ENCODE measurements at regions not wholly inside any gene's neighbourhood (a gene's known extent, or its start where the extent isn't known, plus 50 kb on each side); places are given as distances from the start of the nearest gene placed in this dataset.

GRCh38 chr3:177894081-177894728, 642.0 kb upstream of the KCNMB2 start:
- no peak for TF ChIP-seq POLR2A (IDR thresholded peaks at IDR 0.05)
- TF ChIP-seq CTCF (IDR thresholded peaks at IDR 0.05): no peak
- no peaks in the 10 kb centered on the region for H3K36me3 ChIP-seq
- no peak for DNase-seq
- peaks cover 6 to 8% of the 10 kb centered on the region in 2 donors for H3K4me1 ChIP-seq
- no peaks in the 10 kb centered on the region for H3K9me3 ChIP-seq
- no peaks in the 10 kb centered on the region for H3K27me3 ChIP-seq
- H3K27ac ChIP-seq: no peak overlapping the region
- 88 to 89% methylated on average over 5 of the region's 5 CpGs for WGBS, 2 donors
- H3K4me3 ChIP-seq (replicated peaks in 1 of 3): no peak overlapping the region
- intact Hi-C loops (cut with DNase I): no loop called here

DNA sequence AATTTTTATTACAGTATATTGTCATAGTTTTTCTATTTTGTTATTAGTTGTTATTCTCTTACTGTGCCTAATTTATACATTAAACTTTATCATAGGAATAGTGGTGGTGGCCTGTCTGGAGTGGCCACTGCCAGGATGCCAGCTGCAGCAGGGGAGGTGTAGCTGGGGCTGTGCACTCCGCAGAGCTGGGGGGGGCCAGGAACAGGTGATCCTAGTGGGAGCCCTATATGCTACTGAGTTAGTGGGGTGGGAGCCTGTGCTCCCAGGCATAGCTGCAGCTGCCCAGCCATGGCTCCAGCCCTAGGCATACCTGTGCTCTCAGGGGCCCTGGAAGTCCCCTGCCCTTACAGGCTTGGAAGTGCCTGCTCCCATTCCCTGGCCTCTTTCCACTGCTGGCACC, 638.1 kb upstream of the KCNMB2 start:
- intact Hi-C loops (cut with DNase I): no loop called here
- Histone ChIP-seq H3K4me1 (peaks cover 3 to 6% of the 10 kb centered on the region in 2 donors), H3K4me3 (replicated peaks in 1 of 3) (no peak overlapping the region), H3K36me3 (no peaks in the 10 kb centered on the region), H3K9me3 (no peaks in the 10 kb centered on the region), H3K27me3 (no peaks in the 10 kb centered on the region), H3K27ac (no peak overlapping the region)
- DNase-seq: no peak
- 100% methylated on average over 1 of the region's 1 CpG for WGBS, 2 donors
- TF ChIP-seq CTCF (IDR thresholded peaks at IDR 0.05) (no peak), POLR2A (IDR thresholded peaks at IDR 0.05) (no peak)

GRCh38 chr3:177899275-177900067, 636.8 kb upstream of the KCNMB2 start:
- intact Hi-C loops (cut with DNase I): no loop called here
- no peak overlapping the region for H3K4me3 ChIP-seq (replicated peaks in 1 of 3)
- no peaks in the 10 kb centered on the region for H3K36me3 ChIP-seq
- H3K9me3 ChIP-seq: no peaks in the 10 kb centered on the region
- peaks cover 7 to 8% of the 10 kb centered on the region in 2 donors for H3K4me1 ChIP-seq
- TF ChIP-seq POLR2A (IDR thresholded peaks at IDR 0.05) (no peak), CTCF (IDR thresholded peaks at IDR 0.05) (no peak)
- 95 to 99% methylated on average over 8 to 9 of the region's 9 CpGs for WGBS, 2 donors
- no peak overlapping the region for H3K27ac ChIP-seq
- H3K27me3 ChIP-seq: no peaks in the 10 kb centered on the region
- DNase-seq: no peak

GRCh38 chr3:177902876-177903275, 633.4 kb upstream of the KCNMB2 start:
- no peak for DNase-seq
- Histone ChIP-seq H3K27me3 (no peaks in the 10 kb centered on the region), H3K4me3 (replicated peaks in 1 of 3) (no peak overlapping the region), H3K27ac (peak overlapping the region; percentile 85 to 96 (median 94)), H3K36me3 (no peaks in the 10 kb centered on the region), H3K9me3 (no peaks in the 10 kb centered on the region), H3K4me1 (peaks cover 22 to 42% of the 10 kb centered on the region in 2 donors)
- intact Hi-C loops (cut with DNase I): no loop called here
- no peak for TF ChIP-seq CTCF (IDR thresholded peaks at IDR 0.05)
- 96 to 97% methylated on average over 5 of the region's 5 CpGs for WGBS, 2 donors

DNA sequence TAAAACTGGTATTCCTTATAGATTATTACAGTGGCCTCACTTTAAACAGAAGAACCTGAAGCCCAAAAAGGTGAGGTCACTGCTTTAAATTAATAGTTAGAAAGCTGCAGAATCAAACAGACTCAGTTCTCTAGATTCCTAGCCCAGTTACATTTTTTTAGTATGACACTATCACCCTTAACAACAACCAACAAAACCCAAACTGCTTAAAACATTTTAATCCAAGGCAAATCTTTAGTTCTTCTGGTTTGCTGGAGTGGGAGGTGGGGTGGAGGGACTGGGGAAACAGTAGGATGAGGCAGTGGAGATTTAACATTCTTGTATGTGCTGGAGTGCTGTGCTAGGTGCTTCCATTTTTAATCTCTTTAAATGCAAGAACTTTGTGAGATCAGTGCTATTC, 631.6 kb upstream of the KCNMB2 start:
- TF ChIP-seq POLR2A (IDR thresholded peaks at IDR 0.05) (no peak), CTCF (IDR thresholded peaks at IDR 0.05) (no peak)
- no peaks in the 10 kb centered on the region for H3K9me3 ChIP-seq
- peaks cover 39 to 56% of the 10 kb centered on the region in 2 donors for H3K4me1 ChIP-seq
- intact Hi-C loops (cut with DNase I): no loop called here
- no peaks in the 10 kb centered on the region for H3K36me3 ChIP-seq
- no peak overlapping the region for H3K4me3 ChIP-seq (replicated peaks in 1 of 3)
- peak overlapping the region; percentile 85 to 96 (median 94) for H3K27ac ChIP-seq
- H3K27me3 ChIP-seq: no peaks in the 10 kb centered on the region
- DNase-seq: no peak

All from thyroid gland (tissue), 4 donors.